HG03039 (cell line): ENCODE measurements at regions not wholly inside any gene's neighbourhood (a gene's known extent, or its start where the extent isn't known, plus 50 kb on each side); places are given as distances from the start of the nearest gene placed in this dataset.
"Not testable (repeated sequence)": the region's sequence is repeated elsewhere in the genome, so short reads cannot be mapped to it uniquely, and the experiment has no call there.

Experiments used
- ATAC-seq: cut with Tn5 transposase; IDR thresholded peaks from one replicate; pipeline ENCODE4 v1.9.1; 2021; ENCODE audit warnings: mild to moderate bottlenecking, moderate library complexity; ENCODE audit not compliant: unreplicated experiment

- ATAC-seq, result no peak
These were observed 415.8 kb upstream of the GRM7 start for GRCh38 chr3:6444888-6445658.

DNA sequence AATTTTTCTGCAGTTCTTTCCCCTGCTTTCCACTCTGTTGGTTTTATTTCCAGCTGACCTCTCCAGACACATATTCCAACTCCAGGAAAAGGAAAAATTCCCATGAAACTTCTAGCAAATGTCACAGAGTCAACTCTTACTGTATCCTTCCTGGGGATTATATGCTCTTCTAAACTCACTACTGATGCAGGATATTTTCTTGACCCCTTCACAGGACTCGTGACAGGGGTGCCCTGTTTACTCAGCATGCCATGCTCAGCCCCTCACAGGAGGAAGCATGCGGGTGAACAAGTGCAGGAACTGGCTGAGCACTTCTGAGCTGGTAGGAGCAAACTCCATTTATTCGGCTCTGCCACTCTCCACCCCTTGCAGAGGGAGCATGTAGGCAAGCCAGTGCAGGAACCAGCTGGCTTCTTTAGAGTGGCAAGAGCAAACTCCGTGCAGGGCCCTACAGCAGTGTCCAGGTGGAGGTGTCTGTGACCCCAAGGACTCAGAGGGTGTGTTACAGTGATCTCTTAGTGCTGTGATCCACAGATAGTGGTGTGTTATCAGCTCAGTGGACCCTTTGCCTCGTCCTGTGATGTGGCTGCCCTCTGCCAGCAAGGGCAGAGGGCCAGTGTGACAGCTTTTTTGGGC, 413.6 kb upstream of the GRM7 start:
- no peak for ATAC-seq

- ATAC-seq, result no peak
These were observed 412.9 kb upstream of the GRM7 start for GRCh38 chr3:6448011-6448410.

GRCh38 chr3:6449099-6449498, 411.8 kb upstream of the GRM7 start:
- no peak for ATAC-seq

- ATAC-seq, result no peak
These were observed 407.9 kb upstream of the GRM7 start for GRCh38 chr3:6452974-6453373.

- no peak for ATAC-seq
These were observed 405.9 kb upstream of the GRM7 start for GRCh38 chr3:6455031-6455430.

- ATAC-seq, result no peak
These were observed 393.7 kb upstream of the GRM7 start for GRCh38 chr3:6467186-6467585.

DNA sequence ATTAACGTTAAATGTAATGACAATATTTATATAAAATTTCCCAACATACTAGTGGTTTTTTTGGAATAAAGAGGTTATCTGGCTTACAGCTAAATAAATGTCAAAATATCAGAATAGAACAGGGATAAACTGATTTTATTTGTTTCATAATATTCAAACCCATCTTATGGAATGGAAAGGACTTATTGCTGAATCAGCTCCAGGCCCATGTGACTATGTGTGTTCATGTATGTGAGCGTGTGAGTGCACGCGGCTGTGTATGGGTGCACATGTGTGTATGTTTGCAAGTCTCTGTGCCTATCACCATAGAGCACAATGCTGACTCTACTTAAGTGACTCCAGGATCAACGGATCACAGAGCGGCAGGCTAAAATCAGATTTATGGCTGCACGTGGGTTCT, 392.3 kb upstream of the GRM7 start:
- no peak for ATAC-seq

- ATAC-seq, result no peak
These were observed 389.2 kb upstream of the GRM7 start for GRCh38 chr3:6471744-6472143.

DNA sequence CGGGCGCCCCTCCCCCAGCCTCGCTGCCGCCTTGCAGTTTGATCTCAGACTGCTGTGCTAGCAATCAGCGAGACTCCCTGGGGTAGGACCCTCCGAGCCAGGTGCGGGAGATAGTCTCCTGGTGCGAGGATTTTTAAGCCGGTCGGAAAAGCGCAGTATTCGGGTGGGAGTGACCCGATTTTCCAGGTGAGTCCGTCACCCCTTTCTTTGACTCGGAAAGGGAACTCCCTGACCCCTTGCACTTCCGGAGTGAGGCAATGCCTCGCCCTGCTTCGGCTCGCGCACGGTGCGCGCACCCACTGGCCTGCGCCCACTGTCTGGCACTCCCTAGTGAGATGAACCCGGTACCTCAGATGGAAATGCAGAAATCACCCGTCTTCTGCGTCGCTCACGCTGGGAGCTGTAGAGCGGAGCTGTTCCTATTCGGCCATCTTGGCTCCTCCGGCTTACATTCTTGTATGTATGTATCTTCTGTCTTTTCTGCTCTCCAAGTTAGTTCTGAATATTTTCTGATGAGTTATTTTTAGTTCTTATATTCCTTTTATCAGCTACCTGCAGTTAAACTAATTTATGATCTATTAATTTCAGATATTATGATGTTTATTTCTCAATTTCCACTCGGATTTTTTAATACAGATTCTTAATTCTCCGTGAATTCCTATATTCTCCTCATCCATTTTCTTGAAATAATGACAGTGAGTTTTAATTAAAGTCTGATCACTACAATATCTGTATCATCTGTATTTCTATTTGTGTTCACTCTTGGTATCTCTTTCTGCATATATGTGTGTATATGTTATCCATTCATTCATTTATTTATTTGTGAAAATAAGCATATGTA, 370.2 kb upstream of the GRM7 start:
- ATAC-seq, result not testable (repeated sequence)

DNA sequence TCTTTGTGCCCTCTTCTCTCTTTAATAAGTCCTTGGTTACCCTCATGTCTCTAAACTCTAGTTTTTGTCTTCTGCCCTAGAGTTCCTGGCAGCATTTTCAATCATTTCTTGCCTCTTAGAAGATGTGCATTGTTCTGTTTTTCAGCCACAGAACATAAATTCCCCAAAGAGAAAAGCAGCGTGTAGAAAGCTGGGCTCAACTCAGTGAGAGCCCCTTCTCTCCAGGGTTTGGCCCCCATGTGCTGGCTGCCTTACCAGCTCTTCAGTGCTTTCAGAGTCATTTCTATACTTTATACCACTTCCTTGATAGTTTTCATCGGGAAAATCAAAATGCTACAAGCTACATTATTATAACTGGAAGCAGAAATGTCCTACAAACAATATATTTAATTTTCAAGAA, 369.1 kb upstream of the GRM7 start:
- ATAC-seq, result no peak

DNA sequence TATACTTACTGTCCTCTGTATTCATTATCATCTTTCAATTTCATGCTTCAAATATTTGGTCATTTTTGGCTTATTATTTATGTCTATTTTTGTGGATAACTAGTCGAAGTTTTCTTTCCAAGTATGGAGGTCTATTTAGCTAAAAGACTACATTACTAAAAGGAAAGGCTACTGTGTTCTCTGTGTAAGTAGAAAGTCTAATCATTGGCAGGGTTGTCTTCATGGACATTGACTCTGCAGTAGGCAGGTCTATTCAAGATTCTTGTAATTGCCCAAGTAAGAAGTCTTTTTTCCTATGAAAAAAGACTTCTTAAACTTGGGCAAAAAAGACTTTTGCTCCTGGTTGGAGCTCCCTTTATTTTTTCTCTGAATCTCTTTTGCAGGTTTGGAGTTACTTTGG, 368.6 kb upstream of the GRM7 start:
- ATAC-seq, result no peak

DNA sequence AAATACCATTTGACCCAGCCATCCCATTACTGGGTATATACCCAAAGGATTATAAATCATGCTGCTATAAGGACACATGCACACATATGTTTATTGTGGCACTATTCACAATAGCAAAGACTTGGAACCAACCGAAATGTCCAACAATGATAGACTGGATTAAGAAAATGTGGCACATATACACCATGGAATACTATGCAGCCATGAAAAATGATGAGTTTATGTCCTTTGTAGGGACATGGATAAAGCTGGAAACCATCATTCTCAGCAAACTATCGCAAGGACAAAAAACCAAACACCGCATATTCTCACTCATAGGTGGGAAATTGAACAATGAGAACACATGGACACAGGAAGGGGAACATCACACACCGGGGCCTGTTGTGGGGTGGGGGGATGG, 362.0 kb upstream of the GRM7 start:
- ATAC-seq, result not testable (repeated sequence)

- no peak for ATAC-seq
These were observed 356.6 kb upstream of the GRM7 start for GRCh38 chr3:6504347-6504746.

DNA sequence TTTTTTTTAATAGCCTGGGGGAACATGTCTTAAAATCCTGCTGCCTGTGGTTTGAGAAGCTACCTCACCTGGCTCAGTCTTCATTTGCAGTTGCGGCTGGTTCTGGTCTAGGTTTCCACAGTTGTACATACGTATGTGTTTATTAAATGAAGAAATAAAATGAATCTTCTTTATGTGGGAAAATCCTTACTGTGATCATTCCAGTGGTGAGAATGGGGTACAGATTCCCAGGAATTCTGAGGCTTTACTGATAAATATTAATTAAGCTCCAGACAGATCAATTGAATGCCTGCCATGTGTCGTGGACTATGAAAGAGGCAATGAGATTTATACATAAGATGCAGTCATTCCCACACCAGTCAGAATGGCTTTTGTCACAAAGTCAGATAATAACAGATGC, 356.1 kb upstream of the GRM7 start:
- no peak for ATAC-seq

- ATAC-seq, result no peak
These were observed 352.5 kb upstream of the GRM7 start for GRCh38 chr3:6508410-6508759.

- no peak for ATAC-seq
These were observed 351.3 kb upstream of the GRM7 start for GRCh38 chr3:6509576-6509975.

DNA sequence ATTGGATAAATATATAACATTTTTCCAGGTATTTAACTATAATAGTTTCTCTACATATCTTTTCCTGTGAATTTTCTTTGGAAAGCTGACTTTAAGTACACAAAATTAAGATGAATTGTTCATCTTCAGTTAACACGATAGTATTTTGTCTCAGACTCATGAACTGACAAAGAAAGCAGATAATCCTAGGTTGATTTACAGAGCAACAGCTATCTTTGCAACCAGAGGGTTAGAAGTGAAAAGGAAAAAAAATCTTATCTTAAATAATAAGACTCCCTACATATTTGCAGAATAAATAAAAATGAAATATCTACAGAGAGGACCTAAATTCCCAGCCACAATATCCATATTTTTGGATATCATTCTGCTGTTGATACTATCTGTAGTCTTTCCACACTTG, 350.2 kb upstream of the GRM7 start:
- ATAC-seq, result no peak

- no peak for ATAC-seq
These were observed 348.6 kb upstream of the GRM7 start for GRCh38 chr3:6512172-6512800.

GRCh38 chr3:6516143-6516542, 344.8 kb upstream of the GRM7 start:
- no peak for ATAC-seq

DNA sequence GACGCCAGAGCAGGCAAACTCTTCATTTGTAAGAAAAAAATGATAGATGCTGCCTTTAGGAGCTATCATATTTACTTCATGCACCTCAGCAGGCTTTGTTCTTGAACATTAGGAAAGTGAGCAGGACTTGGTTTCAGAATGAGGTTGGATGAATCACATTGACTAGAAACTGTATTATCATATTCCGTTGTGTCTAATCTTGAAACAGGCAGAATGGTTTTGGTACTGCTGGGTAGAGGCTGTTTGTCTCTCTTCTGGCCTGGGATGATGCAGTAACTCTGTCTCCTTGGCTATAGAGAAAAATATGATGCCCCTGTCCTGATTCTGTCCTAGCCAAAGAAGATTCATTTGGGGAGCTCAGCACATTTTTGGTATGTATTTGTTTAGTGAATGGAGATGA, 344.2 kb upstream of the GRM7 start:
- ATAC-seq, result no peak
